ENCODE measurements at regions not wholly inside any gene's neighbourhood (a gene's known extent, or its start where the extent isn't known, plus 50 kb on each side); places are given as distances from the start of the nearest gene placed in this dataset.

DNA sequence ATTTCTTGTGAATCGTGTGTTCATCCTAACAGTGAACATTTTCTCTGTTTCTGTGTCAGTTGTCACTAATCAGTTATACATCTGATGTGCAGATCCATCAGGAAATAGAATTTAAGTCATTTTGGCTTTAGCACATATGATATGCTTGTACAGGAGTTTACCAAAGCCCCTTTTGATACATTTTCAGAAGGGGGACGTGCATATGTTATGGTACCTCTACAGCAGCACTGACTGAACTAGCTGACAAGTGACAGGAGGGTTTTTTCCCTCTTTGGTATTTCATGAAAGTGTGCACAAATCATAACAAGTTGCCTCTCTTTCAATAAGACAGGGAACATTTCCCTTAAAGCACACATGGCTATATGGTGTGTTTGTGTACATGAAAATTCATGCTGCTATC, 536.5 kb downstream of the PLCL1 start:
- Histone ChIP-seq H3K36me3 (ENCODE audit: control insufficient read depth in 2 of 2, insufficient read depth in 1 of 2, low read length in 2 of 2) (no peaks in the 10 kb centered on the region), H3K9me3 (ENCODE audit: control insufficient read depth, insufficient read depth, low read depth, low read length) (no peaks in the 10 kb centered on the region), H3K4me1 (ENCODE audit: control insufficient read depth, insufficient read depth, low read length) (no peaks in the 10 kb centered on the region), H3K4me3 (ENCODE audit: low read depth, low read length) (no peak overlapping the region), H3K27ac (ENCODE audit: extremely low read depth, low read depth, low read length) (no peak overlapping the region)
- ChIA-PET POLR2A (no interaction called here), CTCF (interaction anchor here (0.7 kb wide), 1 partner anchor 924 kb away, joined by 3 read pairs; no protein-coding TSS in a partner anchor)
- TF ChIP-seq ZNF76 (tag by site-specific recombination; IDR thresholded peaks at IDR 0.05; ENCODE audit: borderline replicate concordance, low read depth) = no peak
- no peak for TF ChIP-seq ZNF621 (tag by site-specific recombination; IDR thresholded peaks at IDR 0.05)
- TF ChIP-seq, protein P1, sequence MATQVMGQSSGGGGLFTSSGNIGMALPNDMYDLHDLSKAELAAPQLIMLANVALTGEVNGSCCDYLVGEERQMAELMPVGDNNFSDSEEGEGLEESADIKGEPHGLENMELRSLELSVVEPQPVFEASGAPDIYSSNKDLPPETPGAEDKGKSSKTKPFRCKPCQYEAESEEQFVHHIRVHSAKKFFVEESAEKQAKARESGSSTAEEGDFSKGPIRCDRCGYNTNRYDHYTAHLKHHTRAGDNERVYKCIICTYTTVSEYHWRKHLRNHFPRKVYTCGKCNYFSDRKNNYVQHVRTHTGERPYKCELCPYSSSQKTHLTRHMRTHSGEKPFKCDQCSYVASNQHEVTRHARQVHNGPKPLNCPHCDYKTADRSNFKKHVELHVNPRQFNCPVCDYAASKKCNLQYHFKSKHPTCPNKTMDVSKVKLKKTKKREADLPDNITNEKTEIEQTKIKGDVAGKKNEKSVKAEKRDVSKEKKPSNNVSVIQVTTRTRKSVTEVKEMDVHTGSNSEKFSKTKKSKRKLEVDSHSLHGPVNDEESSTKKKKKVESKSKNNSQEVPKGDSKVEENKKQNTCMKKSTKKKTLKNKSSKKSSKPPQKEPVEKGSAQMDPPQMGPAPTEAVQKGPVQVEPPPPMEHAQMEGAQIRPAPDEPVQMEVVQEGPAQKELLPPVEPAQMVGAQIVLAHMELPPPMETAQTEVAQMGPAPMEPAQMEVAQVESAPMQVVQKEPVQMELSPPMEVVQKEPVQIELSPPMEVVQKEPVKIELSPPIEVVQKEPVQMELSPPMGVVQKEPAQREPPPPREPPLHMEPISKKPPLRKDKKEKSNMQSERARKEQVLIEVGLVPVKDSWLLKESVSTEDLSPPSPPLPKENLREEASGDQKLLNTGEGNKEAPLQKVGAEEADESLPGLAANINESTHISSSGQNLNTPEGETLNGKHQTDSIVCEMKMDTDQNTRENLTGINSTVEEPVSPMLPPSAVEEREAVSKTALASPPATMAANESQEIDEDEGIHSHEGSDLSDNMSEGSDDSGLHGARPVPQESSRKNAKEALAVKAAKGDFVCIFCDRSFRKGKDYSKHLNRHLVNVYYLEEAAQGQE (tag by site-specific recombination; IDR thresholded peaks at IDR 0.05) = no peak
- TF ChIP-seq ZFP69B (tag by site-specific recombination; IDR thresholded peaks at IDR 0.05) = no peak
- TF ChIP-seq ZNF776 (tag by site-specific recombination; IDR thresholded peaks at IDR 0.05; ENCODE audit: borderline replicate concordance) = no peak
- TF ChIP-seq, protein P2, sequence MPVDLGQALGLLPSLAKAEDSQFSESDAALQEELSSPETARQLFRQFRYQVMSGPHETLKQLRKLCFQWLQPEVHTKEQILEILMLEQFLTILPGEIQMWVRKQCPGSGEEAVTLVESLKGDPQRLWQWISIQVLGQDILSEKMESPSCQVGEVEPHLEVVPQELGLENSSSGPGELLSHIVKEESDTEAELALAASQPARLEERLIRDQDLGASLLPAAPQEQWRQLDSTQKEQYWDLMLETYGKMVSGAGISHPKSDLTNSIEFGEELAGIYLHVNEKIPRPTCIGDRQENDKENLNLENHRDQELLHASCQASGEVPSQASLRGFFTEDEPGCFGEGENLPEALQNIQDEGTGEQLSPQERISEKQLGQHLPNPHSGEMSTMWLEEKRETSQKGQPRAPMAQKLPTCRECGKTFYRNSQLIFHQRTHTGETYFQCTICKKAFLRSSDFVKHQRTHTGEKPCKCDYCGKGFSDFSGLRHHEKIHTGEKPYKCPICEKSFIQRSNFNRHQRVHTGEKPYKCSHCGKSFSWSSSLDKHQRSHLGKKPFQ (tag by site-specific recombination; IDR thresholded peaks at IDR 0.05) = no peak
- TF ChIP-seq, protein P3, sequence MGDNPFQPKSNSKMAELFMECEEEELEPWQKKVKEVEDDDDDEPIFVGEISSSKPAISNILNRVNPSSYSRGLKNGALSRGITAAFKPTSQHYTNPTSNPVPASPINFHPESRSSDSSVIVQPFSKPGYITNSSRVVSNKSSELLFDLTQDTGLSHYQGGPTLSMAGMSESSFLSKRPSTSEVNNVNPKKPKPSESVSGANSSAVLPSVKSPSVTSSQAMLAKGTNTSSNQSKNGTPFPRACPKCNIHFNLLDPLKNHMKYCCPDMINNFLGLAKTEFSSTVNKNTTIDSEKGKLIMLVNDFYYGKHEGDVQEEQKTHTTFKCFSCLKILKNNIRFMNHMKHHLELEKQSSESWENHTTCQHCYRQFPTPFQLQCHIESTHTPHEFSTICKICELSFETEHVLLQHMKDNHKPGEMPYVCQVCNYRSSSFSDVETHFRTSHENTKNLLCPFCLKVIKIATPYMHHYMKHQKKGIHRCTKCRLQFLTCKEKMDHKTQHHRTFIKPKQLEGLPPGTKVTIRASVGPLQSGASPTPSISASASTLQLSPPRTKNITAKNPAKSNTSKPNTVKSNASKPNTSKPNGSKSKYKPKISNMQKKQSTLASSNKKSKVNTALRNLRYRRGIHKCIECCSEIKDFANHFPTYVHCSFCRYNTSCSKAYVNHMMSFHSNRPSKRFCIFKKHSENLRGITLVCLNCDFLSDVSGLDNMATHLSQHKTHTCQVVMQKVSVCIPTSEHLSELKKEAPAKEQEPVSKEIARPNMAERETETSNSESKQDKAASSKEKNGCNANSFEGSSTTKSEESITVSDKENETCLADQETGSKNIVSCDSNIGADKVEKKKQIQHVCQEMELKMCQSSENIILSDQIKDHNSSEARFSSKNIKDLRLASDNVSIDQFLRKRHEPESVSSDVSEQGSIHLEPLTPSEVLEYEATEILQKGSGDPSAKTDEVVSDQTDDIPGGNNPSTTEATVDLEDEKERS (tag by site-specific recombination; IDR thresholded peaks at IDR 0.05) = no peak
- no peak for TF ChIP-seq ZBTB48 (tag by site-specific recombination; IDR thresholded peaks at IDR 0.05)
- TF ChIP-seq, protein P4, sequence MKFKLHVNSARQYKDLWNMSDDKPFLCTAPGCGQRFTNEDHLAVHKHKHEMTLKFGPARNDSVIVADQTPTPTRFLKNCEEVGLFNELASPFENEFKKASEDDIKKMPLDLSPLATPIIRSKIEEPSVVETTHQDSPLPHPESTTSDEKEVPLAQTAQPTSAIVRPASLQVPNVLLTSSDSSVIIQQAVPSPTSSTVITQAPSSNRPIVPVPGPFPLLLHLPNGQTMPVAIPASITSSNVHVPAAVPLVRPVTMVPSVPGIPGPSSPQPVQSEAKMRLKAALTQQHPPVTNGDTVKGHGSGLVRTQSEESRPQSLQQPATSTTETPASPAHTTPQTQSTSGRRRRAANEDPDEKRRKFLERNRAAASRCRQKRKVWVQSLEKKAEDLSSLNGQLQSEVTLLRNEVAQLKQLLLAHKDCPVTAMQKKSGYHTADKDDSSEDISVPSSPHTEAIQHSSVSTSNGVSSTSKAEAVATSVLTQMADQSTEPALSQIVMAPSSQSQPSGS (tag by site-specific recombination; IDR thresholded peaks at IDR 0.05; ENCODE audit: low read depth) = no peak

DNA sequence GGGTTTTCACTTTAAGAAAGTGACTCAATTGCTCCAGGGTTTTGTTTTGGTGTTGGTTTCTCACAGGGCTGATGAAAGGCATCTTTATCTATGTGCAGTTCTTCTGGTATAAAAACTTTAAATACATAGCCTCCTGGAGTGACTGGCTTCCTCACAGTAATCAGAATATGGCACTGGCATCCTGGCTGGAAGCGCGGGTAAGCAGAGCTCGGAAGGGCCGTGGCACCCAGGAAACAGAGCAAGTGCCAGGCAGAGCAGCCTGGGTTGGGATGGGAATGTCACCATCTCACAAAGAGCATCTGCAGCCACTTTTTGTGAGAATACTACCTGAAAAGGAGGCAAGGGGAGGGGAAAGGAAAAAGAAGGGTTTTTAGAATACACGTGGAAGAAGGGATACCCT, 534.7 kb downstream of the PLCL1 start:
- Histone ChIP-seq H3K27ac (ENCODE audit: extremely low read depth, low read depth, low read length) (no peak overlapping the region), H3K4me1 (ENCODE audit: control insufficient read depth, insufficient read depth, low read length) (no peaks in the 10 kb centered on the region), H3K4me3 (ENCODE audit: low read depth, low read length) (no peak overlapping the region), H3K9me3 (ENCODE audit: control insufficient read depth, insufficient read depth, low read depth, low read length) (no peaks in the 10 kb centered on the region), H3K36me3 (ENCODE audit: control insufficient read depth in 2 of 2, insufficient read depth in 1 of 2, low read length in 2 of 2) (no peaks in the 10 kb centered on the region)
- ChIA-PET POLR2A (no interaction called here), CTCF (no interaction called here)
- TF ChIP-seq, protein P5, sequence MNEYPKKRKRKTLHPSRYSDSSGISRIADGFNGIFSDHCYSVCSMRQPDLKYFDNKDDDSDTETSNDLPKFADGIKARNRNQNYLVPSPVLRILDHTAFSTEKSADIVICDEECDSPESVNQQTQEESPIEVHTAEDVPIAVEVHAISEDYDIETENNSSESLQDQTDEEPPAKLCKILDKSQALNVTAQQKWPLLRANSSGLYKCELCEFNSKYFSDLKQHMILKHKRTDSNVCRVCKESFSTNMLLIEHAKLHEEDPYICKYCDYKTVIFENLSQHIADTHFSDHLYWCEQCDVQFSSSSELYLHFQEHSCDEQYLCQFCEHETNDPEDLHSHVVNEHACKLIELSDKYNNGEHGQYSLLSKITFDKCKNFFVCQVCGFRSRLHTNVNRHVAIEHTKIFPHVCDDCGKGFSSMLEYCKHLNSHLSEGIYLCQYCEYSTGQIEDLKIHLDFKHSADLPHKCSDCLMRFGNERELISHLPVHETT (tag by site-specific recombination; IDR thresholded peaks at IDR 0.05) = no peak
- TF ChIP-seq ZNF248 (tag by site-specific recombination; IDR thresholded peaks at IDR 0.05) (no peak), KLF9 (tag by site-specific recombination; IDR thresholded peaks at IDR 0.05; ENCODE audit: low read depth) (no peak), ZNF132 (tag by site-specific recombination; IDR thresholded peaks at IDR 0.05; ENCODE audit: borderline replicate concordance) (no peak), ZFP37 (tag by site-specific recombination; IDR thresholded peaks at IDR 0.05) (no peak), ZNF350 (tag by site-specific recombination; IDR thresholded peaks at IDR 0.05) (no peak), ZNF394 (tag by site-specific recombination; IDR thresholded peaks at IDR 0.05; ENCODE audit: borderline replicate concordance) (no peak), ZNF223 (tag by site-specific recombination; IDR thresholded peaks at IDR 0.05) (no peak), SCRT2 (tag by site-specific recombination; IDR thresholded peaks at IDR 0.05) (no peak)
- TF ChIP-seq, protein P6, sequence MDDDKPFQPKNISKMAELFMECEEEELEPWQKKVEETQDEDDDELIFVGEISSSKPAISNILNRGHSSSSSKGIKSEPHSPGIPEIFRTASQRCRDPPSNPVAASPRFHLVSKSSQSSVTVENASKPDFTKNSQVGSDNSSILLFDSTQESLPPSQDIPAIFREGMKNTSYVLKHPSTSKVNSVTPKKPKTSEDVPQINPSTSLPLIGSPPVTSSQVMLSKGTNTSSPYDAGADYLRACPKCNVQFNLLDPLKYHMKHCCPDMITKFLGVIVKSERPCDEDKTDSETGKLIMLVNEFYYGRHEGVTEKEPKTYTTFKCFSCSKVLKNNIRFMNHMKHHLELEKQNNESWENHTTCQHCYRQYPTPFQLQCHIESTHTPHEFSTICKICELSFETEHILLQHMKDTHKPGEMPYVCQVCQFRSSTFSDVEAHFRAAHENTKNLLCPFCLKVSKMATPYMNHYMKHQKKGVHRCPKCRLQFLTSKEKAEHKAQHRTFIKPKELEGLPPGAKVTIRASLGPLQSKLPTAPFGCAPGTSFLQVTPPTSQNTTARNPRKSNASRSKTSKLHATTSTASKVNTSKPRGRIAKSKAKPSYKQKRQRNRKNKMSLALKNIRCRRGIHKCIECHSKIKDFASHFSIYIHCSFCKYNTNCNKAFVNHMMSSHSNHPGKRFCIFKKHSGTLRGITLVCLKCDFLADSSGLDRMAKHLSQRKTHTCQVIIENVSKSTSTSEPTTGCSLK (tag by site-specific recombination; IDR thresholded peaks at IDR 0.05) = no peak
- TF ChIP-seq, protein P7, sequence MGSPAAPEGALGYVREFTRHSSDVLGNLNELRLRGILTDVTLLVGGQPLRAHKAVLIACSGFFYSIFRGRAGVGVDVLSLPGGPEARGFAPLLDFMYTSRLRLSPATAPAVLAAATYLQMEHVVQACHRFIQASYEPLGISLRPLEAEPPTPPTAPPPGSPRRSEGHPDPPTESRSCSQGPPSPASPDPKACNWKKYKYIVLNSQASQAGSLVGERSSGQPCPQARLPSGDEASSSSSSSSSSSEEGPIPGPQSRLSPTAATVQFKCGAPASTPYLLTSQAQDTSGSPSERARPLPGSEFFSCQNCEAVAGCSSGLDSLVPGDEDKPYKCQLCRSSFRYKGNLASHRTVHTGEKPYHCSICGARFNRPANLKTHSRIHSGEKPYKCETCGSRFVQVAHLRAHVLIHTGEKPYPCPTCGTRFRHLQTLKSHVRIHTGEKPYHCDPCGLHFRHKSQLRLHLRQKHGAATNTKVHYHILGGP (tag by site-specific recombination; IDR thresholded peaks at IDR 0.05) = no peak
